HCT116 (cell line): ENCODE measurements at regions not wholly inside any gene's neighbourhood (a gene's known extent, or its start where the extent isn't known, plus 50 kb on each side); places are given as distances from the start of the nearest gene placed in this dataset.

ENCODE experiments used
- ATAC-seq: fragments of 200-7000 bp; cut with Tn5 transposase; 2 replicates; pipeline ENCODE4 v1.9.1; 2020; ENCODE audit warnings: mild to moderate bottlenecking, moderate library complexity
- BruUV-seq: library from RNA; stranded (reverse); fragments of 400-500 nt; replicated peaks from 2 replicates; lab custom pipeline; 2021; lab: Mats Ljungman, UMichigan
- CTCF ChIA-PET: fragments of 300-600 bp; sonication (Branson Sonifier 250); formaldehyde crosslinking; loops from one replicate; lab custom pipeline; 2021; ENCODE audit warnings: antibody characterized with exemption; lab: Charles Lee
- POLR2A ChIA-PET: fragments of 300-600, 350-600 bp; sonication (Branson Sonifier 250); formaldehyde crosslinking; loops from one replicate; lab custom pipeline; 2021; ENCODE audit warnings: antibody characterized with exemption; lab: Charles Lee
- RAD21 ChIA-PET, 2 experiments: fragments of 300-600 bp; sonication (Branson Sonifier 250); formaldehyde crosslinking; loops; one replicate each; lab custom pipeline; 2023; ENCODE audit warnings: low total read pairs in 2 of 2; ENCODE audit not compliant: uncharacterized antibody in 2 of 2, unreplicated experiment in 2 of 2, low non-redundant PET in 1 of 2; lab: Charles Lee
- DNase-seq: peaks from one replicate; pipeline ENCODE4 v3.0.0-alpha.2; 2010; ENCODE audit warnings: low read depth, low spot score
- H2AFZ ChIP-seq: fragments of 200-600 bp; shearing (Covaris generic), sonication (generic); 2 replicates; pipeline ENCODE4 v1.6.1; 2017; ENCODE audit warnings: low read depth, mixed run types, mixed read lengths, antibody characterized with exemption, low read length; ENCODE audit not compliant: poor library complexity, severe bottlenecking
- H3K27ac ChIP-seq: 2 replicates; pipeline ENCODE4 v1.5.1; 2012; ENCODE audit warnings: low read depth, low read length
- H3K27me3 ChIP-seq: fragments of 200-600 bp; sonication (generic); 2 replicates; pipeline ENCODE4 v1.6.1; 2016; ENCODE audit warnings: mixed run types, low read length, mixed read lengths; ENCODE audit not compliant: insufficient read depth
- H3K36me3 ChIP-seq, 2 experiments: fragments of 200-500 bp in 1 of 2; fragments of 200-600 bp in 1 of 2; sonication (Bioruptor generic) in 1 of 2; sonication (generic) in 1 of 2; 2 replicates each; pipeline versions ENCODE4 v1.5.1 to v1.6.1; 2014 to 2016; ENCODE audit warnings: low read length in 2 of 2, inconsistent platforms in 1 of 2, mixed read lengths in 1 of 2, mixed run types in 1 of 2; ENCODE audit not compliant: insufficient read depth in 2 of 2, control insufficient read depth in 1 of 2
- H3K4me1 ChIP-seq, 2 experiments: fragments of 200-600 bp in 1 of 2; sonication (generic) in 1 of 2; 2 replicates each; pipeline versions ENCODE4 v1.5.1 to v1.6.1; 2012 to 2017; ENCODE audit warnings: low read length in 2 of 2, inconsistent platforms in 1 of 2, mild to moderate bottlenecking in 1 of 2, mixed read lengths in 1 of 2, mixed run types in 1 of 2, moderate library complexity in 1 of 2; ENCODE audit not compliant: insufficient read depth in 2 of 2, control insufficient read depth in 1 of 2
- H3K4me2 ChIP-seq: fragments of 200-600 bp; sonication (generic); 2 replicates; pipeline ENCODE4 v1.6.1; 2017; ENCODE audit warnings: mixed run types, low read length, mixed read lengths
- H3K4me3 ChIP-seq, 2 experiments: fragments of 200-600 bp in 1 of 2; sonication (generic) in 1 of 2; replicated peaks in 1 of 2; 2 replicates each; pipeline ENCODE4 v1.5.1; 2011 to 2016; ENCODE audit warnings: low read length in 2 of 2, control low read depth in 1 of 2, low read depth in 1 of 2, mild to moderate bottlenecking in 1 of 2, mixed read lengths in 1 of 2, mixed run types in 1 of 2
- H3K79me2 ChIP-seq: fragments of 200-600 bp; sonication (generic); 2 replicates; pipeline ENCODE4 v1.6.1; 2017; ENCODE audit warnings: mild to moderate bottlenecking, mixed run types, low read length, moderate library complexity, mixed read lengths; ENCODE audit not compliant: insufficient read depth
- H3K9ac ChIP-seq: fragments of 200-600 bp; sonication (generic); 2 replicates; pipeline ENCODE4 v1.6.1; 2016; ENCODE audit warnings: low read length, mixed read lengths
- H3K9me2 ChIP-seq: fragments of 200-600 bp; sonication (generic), shearing (Covaris generic); 2 replicates; pipeline ENCODE4 v1.6.1; 2017; ENCODE audit warnings: mixed run types, mild to moderate bottlenecking, moderate library complexity; ENCODE audit not compliant: insufficient read depth
- H3K9me3 ChIP-seq, 2 experiments: fragments of 200-500 bp in 1 of 2; fragments of 200-600 bp in 1 of 2; sonication (Bioruptor generic) in 1 of 2; sonication (generic) in 1 of 2; 2 replicates each; pipeline ENCODE4 v1.6.1; 2014 to 2017; ENCODE audit warnings: low read length in 2 of 2, mixed read lengths in 2 of 2, inconsistent platforms in 1 of 2, low read depth in 1 of 2, mild to moderate bottlenecking in 1 of 2, mixed run types in 1 of 2, moderate library complexity in 1 of 2; ENCODE audit not compliant: control insufficient read depth in 1 of 2, insufficient read depth in 1 of 2
- H4K20me1 ChIP-seq: fragments of 200-600 bp; sonication (generic), shearing (Covaris generic); 2 replicates; pipeline ENCODE4 v1.6.1; 2017; ENCODE audit warnings: mixed run types, mild to moderate bottlenecking, moderate library complexity; ENCODE audit not compliant: insufficient read depth
- ATF3 ChIP-seq: IDR thresholded peaks from 2 replicates; pipeline ENCODE4 v1.6.1; 2012
- CBX3 ChIP-seq: IDR thresholded peaks from 2 replicates; pipeline ENCODE4 v1.6.1; 2012; ENCODE audit warnings: low read depth
- CEBPB ChIP-seq: IDR thresholded peaks from 2 replicates; pipeline ENCODE4 v1.6.1; 2012; ENCODE audit warnings: low read depth
- CTCF ChIP-seq, 3 experiments: fragments of 200-600 bp in 1 of 3; sonication (generic) in 1 of 3; IDR thresholded peaks in 2 of 3; conservative IDR thresholded peaks in 1 of 3; 2 replicates each; pipeline ENCODE4 v1.5.1; 2012 to 2017; ENCODE audit warnings: low read depth in 2 of 3, low read length in 2 of 3, antibody characterized with exemption in 1 of 3, borderline replicate concordance in 1 of 3, control low read depth in 1 of 3, mild to moderate bottlenecking in 1 of 3, mixed read lengths in 1 of 3, mixed run types in 1 of 3, moderate library complexity in 1 of 3; ENCODE audit not compliant: insufficient read depth in 1 of 3
- ELF1 ChIP-seq: IDR thresholded peaks from 2 replicates; pipeline ENCODE4 v1.6.1; 2012; ENCODE audit warnings: low read depth, borderline replicate concordance
- EZH2 ChIP-seq: fragments of 200-600 bp; sonication (generic); IDR thresholded peaks from 2 replicates; pipeline ENCODE4 v1.6.1; 2017; ENCODE audit warnings: antibody characterized with exemption, mixed run types
- EZH2phosphoT487 ChIP-seq: fragments of 200-600 bp; IDR thresholded peaks from 2 replicates; pipeline ENCODE4 v1.6.1; 2018; ENCODE audit warnings: antibody characterized with exemption, borderline replicate concordance
- FOSL1 ChIP-seq: IDR thresholded peaks from 2 replicates; pipeline ENCODE4 v1.6.1; 2012; ENCODE audit warnings: low read depth
- JUND ChIP-seq: IDR thresholded peaks from 2 replicates; pipeline ENCODE4 v1.6.1; 2012
- POLR2AphosphoS5 ChIP-seq: IDR thresholded peaks from 2 replicates; pipeline ENCODE4 v1.6.1; 2011; ENCODE audit warnings: mild to moderate bottlenecking, low read depth, low read length, moderate library complexity
- RAD21 ChIP-seq: IDR thresholded peaks from 2 replicates; pipeline ENCODE4 v1.6.1; 2012; ENCODE audit warnings: low read depth, mild to moderate bottlenecking
- REST ChIP-seq: IDR thresholded peaks from 2 replicates; pipeline ENCODE4 v1.6.1; 2012; ENCODE audit warnings: low read depth
- SP1 ChIP-seq: IDR thresholded peaks from 2 replicates; pipeline ENCODE4 v1.6.1; 2012; ENCODE audit warnings: low read depth
- SRF ChIP-seq: IDR thresholded peaks from 2 replicates; pipeline ENCODE4 v1.6.1; 2012; ENCODE audit warnings: low read depth
- TCF7L2 ChIP-seq: IDR thresholded peaks from 2 replicates; pipeline ENCODE4 v1.7.0; 2011; ENCODE audit warnings: borderline replicate concordance, inconsistent platforms; ENCODE audit not compliant: insufficient read depth, insufficient read length; ENCODE audit errors: extremely low read depth
- YY1 ChIP-seq: IDR thresholded peaks from 2 replicates; pipeline ENCODE4 v1.6.1; 2011; ENCODE audit warnings: low read length, low read depth, moderate library complexity, mild to moderate bottlenecking; ENCODE audit not compliant: insufficient replicate concordance; ENCODE audit errors: extremely low read depth
- ZFX ChIP-seq: fragments of 450-650 bp; IDR thresholded peaks from 2 replicates; pipeline ENCODE4 v1.6.1; 2017
- ZNF274 ChIP-seq: fragments of 200-500 bp; sonication (Bioruptor generic); IDR thresholded peaks from 2 replicates; pipeline ENCODE4 v1.6.1; 2014; ENCODE audit warnings: mild to moderate bottlenecking, low read depth, low read length, inconsistent platforms
- intact Hi-C: fragments of 100-400 bp; cut with micrococcal nuclease; formaldehyde crosslinking; loops from 2 replicates; pipeline ENCODE4 v1.10.0; 2022
- TF ChIP-seq, protein P1 (sequence below): IDR thresholded peaks from 2 replicates; pipeline ENCODE4 v1.6.1; 2011; ENCODE audit warnings: mild to moderate bottlenecking, low read length, moderate library complexity; ENCODE audit not compliant: insufficient replicate concordance; ENCODE audit errors: extremely low read depth
- TF ChIP-seq, protein P2 (sequence below): IDR thresholded peaks from 2 replicates; pipeline ENCODE4 v1.6.1; 2012

DNA sequence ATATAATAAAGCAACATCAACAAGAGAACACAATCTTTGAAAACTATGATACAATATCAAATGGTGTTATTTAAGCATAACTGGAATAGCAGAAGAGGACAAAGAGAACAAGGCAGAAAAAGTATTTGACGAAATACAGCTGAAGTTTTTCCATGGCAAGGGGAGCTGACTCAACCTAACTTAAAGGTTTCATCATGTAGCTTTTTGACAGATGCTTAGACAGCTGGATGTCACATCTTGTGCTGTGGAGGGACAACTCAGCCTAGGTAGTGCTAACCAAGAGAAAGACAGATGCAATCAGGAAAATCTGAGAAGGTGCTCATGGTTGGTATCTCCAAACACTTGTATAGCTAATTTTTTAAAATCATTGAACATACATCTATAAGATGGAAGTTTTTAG lies 208.2 kb downstream of the TFEC start:
- RAD21 ChIA-PET = no interaction called here

More for the DNA sequence above, 208.2 kb downstream of the TFEC start:
- ATAC-seq (no peak), DNase-seq (no peak)
- no peaks in the 10 kb centered on the region for H4K20me1 ChIP-seq
- H3K79me2 ChIP-seq = no peaks in the 10 kb centered on the region
- intact Hi-C loops = no loop called here
- H3K36me3 ChIP-seq = no peaks in the 10 kb centered on the region
- H3K9me2 ChIP-seq = no peaks in the 10 kb centered on the region
- CTCF ChIA-PET = no interaction called here
- TF ChIP-seq CEBPB (no peak), CTCF (IDR thresholded peaks at IDR 0.05 in 2 of 3, conservative IDR thresholded peaks at IDR 0.05 in 1 of 3; ENCODE audit: borderline replicate concordance in 1 of 3, insufficient read depth in 1 of 3, low read depth in 2 of 3, low read length in 2 of 3) (no peak), ZFX (no peak), SRF (no peak), ZNF274 (no peak), JUND (no peak), REST (no peak), EZH2 (no peak), TCF7L2 (no peak), ELF1 (no peak), EZH2phosphoT487 (no peak), SP1 (no peak), ATF3 (no peak), POLR2AphosphoS5 (no peak), YY1 (no peak), FOSL1 (no peak), RAD21 (no peak), CBX3 (no peak)
- TF ChIP-seq, protein P1, sequence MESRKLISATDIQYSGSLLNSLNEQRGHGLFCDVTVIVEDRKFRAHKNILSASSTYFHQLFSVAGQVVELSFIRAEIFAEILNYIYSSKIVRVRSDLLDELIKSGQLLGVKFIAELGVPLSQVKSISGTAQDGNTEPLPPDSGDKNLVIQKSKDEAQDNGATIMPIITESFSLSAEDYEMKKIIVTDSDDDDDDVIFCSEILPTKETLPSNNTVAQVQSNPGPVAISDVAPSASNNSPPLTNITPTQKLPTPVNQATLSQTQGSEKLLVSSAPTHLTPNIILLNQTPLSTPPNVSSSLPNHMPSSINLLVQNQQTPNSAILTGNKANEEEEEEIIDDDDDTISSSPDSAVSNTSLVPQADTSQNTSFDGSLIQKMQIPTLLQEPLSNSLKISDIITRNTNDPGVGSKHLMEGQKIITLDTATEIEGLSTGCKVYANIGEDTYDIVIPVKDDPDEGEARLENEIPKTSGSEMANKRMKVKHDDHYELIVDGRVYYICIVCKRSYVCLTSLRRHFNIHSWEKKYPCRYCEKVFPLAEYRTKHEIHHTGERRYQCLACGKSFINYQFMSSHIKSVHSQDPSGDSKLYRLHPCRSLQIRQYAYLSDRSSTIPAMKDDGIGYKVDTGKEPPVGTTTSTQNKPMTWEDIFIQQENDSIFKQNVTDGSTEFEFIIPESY = no peak
- TF ChIP-seq, protein P2, sequence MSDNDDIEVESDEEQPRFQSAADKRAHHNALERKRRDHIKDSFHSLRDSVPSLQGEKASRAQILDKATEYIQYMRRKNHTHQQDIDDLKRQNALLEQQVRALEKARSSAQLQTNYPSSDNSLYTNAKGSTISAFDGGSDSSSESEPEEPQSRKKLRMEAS = no peak
- no peak overlapping the region for H2AFZ ChIP-seq
- POLR2A ChIA-PET = no interaction called here
- BruUV-seq = no TSS peak
- no peak overlapping the region for H3K4me2 ChIP-seq
- H3K27ac ChIP-seq = no peak overlapping the region
- H3K9me3 ChIP-seq = no peaks in the 10 kb centered on the region
- H3K4me3 ChIP-seq = no peak overlapping the region
- no peaks in the 10 kb centered on the region for H3K4me1 ChIP-seq
- H3K27me3 ChIP-seq = no peaks in the 10 kb centered on the region
- H3K9ac ChIP-seq = no peak overlapping the region
